Neural crest cell (in vitro differentiated cells): ENCODE measurements at regions not wholly inside any gene's neighbourhood (a gene's known extent, or its start where the extent isn't known, plus 50 kb on each side); places are given as distances from the start of the nearest gene placed in this dataset.

Experiments used
- DNase-seq: peaks from one replicate; pipeline ENCODE4 v3.0.0; 2021; ENCODE audit warnings: low read depth, mixed read lengths, low spot score
- H3K27ac Mint-ChIP-seq: one replicate; pipeline ENCODE4 v1.8.0; 2021; ENCODE audit warnings: mild to moderate bottlenecking, mixed read lengths; ENCODE audit not compliant: unreplicated experiment
- H3K27me3 Mint-ChIP-seq: 2 replicates; pipeline ENCODE4 v1.8.0; 2021; ENCODE audit warnings: low read depth, mild to moderate bottlenecking, mixed read lengths
- H3K36me3 Mint-ChIP-seq: 2 replicates; pipeline ENCODE4 v1.8.0; 2021; ENCODE audit warnings: low read depth, mild to moderate bottlenecking, mixed read lengths
- H3K4me1 Mint-ChIP-seq: 2 replicates; pipeline ENCODE4 v1.8.0; 2021; ENCODE audit warnings: mixed read lengths
- H3K4me3 Mint-ChIP-seq: one replicate; pipeline ENCODE4 v1.8.0; 2021; ENCODE audit warnings: mild to moderate bottlenecking, mixed read lengths
- H3K9me3 Mint-ChIP-seq: 2 replicates; pipeline ENCODE4 v1.8.0; 2021; ENCODE audit warnings: mixed read lengths
- TF ChIP-seq, protein P1 (sequence below): fragments of 200-600 bp; sonication (generic); conservative IDR thresholded peaks from 2 replicates; pipeline ENCODE4 v1.5.0; 2021; ENCODE audit warnings: antibody characterized with exemption, mild to moderate bottlenecking

- TF ChIP-seq, protein P1, sequence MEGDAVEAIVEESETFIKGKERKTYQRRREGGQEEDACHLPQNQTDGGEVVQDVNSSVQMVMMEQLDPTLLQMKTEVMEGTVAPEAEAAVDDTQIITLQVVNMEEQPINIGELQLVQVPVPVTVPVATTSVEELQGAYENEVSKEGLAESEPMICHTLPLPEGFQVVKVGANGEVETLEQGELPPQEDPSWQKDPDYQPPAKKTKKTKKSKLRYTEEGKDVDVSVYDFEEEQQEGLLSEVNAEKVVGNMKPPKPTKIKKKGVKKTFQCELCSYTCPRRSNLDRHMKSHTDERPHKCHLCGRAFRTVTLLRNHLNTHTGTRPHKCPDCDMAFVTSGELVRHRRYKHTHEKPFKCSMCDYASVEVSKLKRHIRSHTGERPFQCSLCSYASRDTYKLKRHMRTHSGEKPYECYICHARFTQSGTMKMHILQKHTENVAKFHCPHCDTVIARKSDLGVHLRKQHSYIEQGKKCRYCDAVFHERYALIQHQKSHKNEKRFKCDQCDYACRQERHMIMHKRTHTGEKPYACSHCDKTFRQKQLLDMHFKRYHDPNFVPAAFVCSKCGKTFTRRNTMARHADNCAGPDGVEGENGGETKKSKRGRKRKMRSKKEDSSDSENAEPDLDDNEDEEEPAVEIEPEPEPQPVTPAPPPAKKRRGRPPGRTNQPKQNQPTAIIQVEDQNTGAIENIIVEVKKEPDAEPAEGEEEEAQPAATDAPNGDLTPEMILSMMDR = no peak
- no peaks in the 10 kb centered on the region for H3K9me3 Mint-ChIP-seq
- no peak overlapping the region for H3K4me3 Mint-ChIP-seq
- no peak for DNase-seq
- no peaks in the 10 kb centered on the region for H3K36me3 Mint-ChIP-seq
- peaks cover 11% of the 10 kb centered on the region for H3K4me1 Mint-ChIP-seq
- H3K27me3 Mint-ChIP-seq = peaks cover 2% of the 10 kb centered on the region
- no peak overlapping the region for H3K27ac Mint-ChIP-seq
Observed at GRCh38 chr18:37869051-37869450, 303.5 kb upstream of the CELF4 start.

DNA sequence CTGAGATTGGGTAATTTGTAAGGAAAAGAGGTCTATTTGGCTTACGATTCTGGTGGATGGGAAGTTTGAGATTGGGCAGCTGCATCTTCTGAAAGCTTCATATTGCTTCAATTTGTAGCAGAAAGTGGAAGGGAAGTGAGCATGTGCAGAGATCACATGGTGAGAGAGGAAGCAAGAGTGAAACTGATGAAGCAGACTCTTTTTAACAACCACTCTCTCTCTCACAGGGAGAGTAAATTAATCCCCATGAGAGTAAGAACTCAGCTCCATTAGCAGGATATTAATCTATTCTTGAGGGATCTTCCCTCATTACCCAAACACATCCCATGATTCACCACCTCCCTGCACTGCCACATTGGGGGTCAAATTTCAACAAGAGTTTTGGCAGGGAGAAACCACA is 298.5 kb upstream of the CELF4 start:
- no peaks in the 10 kb centered on the region for H3K4me1 Mint-ChIP-seq
- H3K36me3 Mint-ChIP-seq = no peaks in the 10 kb centered on the region
- TF ChIP-seq, protein P1 = no peak
- no peak overlapping the region for H3K4me3 Mint-ChIP-seq
- DNase-seq = no peak
- no peaks in the 10 kb centered on the region for H3K9me3 Mint-ChIP-seq
- H3K27ac Mint-ChIP-seq = no peak overlapping the region
- H3K27me3 Mint-ChIP-seq = peaks cover 2% of the 10 kb centered on the region

- Mint-ChIP-seq H3K27ac (no peak overlapping the region), H3K4me3 (no peak overlapping the region), H3K27me3 (peaks cover 2% of the 10 kb centered on the region), H3K9me3 (no peaks in the 10 kb centered on the region), H3K36me3 (no peaks in the 10 kb centered on the region), H3K4me1 (no peaks in the 10 kb centered on the region)
- DNase-seq = no peak
- TF ChIP-seq, protein P1 = no peak
Observed at GRCh38 chr18:37861981-37862380, 296.4 kb upstream of the CELF4 start.

DNA sequence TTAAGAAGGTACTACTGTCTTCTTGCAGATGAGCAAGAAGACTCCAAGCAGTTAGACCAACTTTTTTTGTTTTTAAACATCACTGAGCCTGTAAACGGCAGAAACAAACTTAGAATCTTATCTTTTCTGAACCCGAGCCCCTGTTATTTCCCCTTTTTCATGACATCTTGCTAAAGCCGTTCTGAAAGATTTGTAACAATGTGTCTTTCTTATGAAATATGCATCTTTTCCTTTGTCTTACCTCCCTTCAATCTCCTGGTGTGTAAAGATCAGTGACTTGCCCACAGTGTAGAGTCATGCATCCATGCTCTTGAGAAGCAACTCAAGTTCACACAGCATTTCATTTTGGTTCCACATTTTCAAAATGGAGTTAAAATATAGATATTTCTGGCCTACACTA is 288.8 kb upstream of the CELF4 start:
- no peaks in the 10 kb centered on the region for H3K36me3 Mint-ChIP-seq

DNA sequence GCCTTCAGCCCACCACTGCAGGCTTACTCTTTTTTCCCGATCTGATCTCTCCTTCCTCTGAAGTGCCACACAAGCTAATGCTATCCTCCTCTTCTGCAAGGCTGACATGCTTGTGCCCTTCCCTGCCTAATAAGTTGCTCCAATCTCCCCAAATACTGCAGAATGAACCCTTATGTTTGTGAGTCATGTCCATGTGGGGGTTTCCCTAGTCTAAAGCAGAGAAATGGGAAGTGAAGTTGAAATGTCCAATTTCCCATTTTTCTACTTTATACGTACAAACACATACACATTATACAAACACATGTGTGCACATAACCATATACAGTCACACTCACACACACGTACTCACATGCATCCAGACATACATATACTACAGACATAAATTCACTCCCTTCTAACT is 288.1 kb upstream of the CELF4 start:
- Mint-ChIP-seq H3K27me3 (no peaks in the 10 kb centered on the region), H3K27ac (no peak overlapping the region), H3K36me3 (no peaks in the 10 kb centered on the region), H3K9me3 (peaks cover 12% of the 10 kb centered on the region), H3K4me3 (no peak overlapping the region), H3K4me1 (no peaks in the 10 kb centered on the region)
- TF ChIP-seq, protein P1 = no peak
- DNase-seq = no peak

More for the DNA sequence above, 288.8 kb upstream of the CELF4 start:
- no peak overlapping the region for H3K27ac Mint-ChIP-seq
- TF ChIP-seq, protein P1 = no peak
- no peaks in the 10 kb centered on the region for H3K27me3 Mint-ChIP-seq
- no peak overlapping the region for H3K4me3 Mint-ChIP-seq
- H3K9me3 Mint-ChIP-seq = peaks cover 10% of the 10 kb centered on the region
- H3K4me1 Mint-ChIP-seq = no peaks in the 10 kb centered on the region
- no peak for DNase-seq

- no peaks in the 10 kb centered on the region for H3K27me3 Mint-ChIP-seq
- no peak for DNase-seq
- H3K4me3 Mint-ChIP-seq = no peak overlapping the region
- peaks cover 12% of the 10 kb centered on the region for H3K9me3 Mint-ChIP-seq
- H3K27ac Mint-ChIP-seq = no peak overlapping the region
- TF ChIP-seq, protein P1 = no peak
- H3K4me1 Mint-ChIP-seq = no peaks in the 10 kb centered on the region
- no peaks in the 10 kb centered on the region for H3K36me3 Mint-ChIP-seq
Observed at GRCh38 chr18:37852464-37852863, 286.9 kb upstream of the CELF4 start.
